ENCODE measurements at regions not wholly inside any gene's neighbourhood (a gene's known extent, or its start where the extent isn't known, plus 50 kb on each side); places are given as distances from the start of the nearest gene placed in this dataset.

GRCh38 chr5:74248576-74248975, 392.0 kb downstream of the ENC1 start:
- no peak for DNase-seq (ENCODE audit: low read depth)
- no peak for TF ChIP-seq CTCF (IDR thresholded peaks at IDR 0.05; ENCODE audit: low read length, missing control alignments)
- no peak overlapping the region for H3K4me3 ChIP-seq (replicated peaks; ENCODE audit: low read depth, low read length)

DNA sequence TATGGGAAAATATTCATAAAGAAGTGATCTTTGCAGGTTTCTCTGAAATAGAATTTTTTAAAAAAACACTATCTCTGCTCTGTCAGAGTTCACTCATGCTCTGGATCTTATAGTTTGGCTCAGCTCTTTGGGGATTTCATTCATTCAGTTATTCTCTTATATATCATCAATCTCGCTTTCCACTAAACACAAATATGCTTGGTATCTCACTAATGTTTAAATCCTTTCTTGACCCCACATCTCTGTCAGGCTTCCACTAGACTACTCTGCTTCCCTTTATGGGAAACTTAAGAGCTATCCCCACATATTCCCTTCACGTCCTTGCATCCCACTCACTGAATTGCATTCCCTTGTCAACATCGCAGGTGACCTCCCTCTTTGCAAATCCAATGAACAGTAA, 396.1 kb downstream of the ENC1 start:
- no peak for DNase-seq (ENCODE audit: low read depth)
- H3K4me3 ChIP-seq (replicated peaks; ENCODE audit: low read depth, low read length) = no peak overlapping the region
- TF ChIP-seq CTCF (IDR thresholded peaks at IDR 0.05; ENCODE audit: low read length, missing control alignments) = no peak

DNA sequence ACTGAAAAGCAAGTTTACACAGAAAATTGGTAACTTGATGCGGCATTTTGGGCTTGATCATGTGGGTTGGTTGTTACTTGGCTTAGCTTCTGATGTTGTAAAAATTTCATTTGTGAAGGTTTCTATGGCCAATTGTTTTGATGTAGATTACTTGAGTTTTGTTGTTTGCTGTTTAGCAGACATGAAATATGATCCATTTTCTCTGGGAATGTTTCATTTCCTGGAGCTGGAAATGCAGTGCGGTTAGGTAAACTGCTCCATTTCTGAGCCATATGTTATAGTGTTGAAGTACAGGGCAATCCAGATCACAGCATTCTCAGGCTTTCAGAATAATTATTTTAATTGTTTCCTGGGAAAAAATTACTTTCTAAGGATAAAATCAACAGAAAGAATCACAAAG, 396.9 kb downstream of the ENC1 start:
- no peak for TF ChIP-seq CTCF (IDR thresholded peaks at IDR 0.05; ENCODE audit: low read length, missing control alignments)
- H3K4me3 ChIP-seq (replicated peaks; ENCODE audit: low read depth, low read length) = no peak overlapping the region
- peak; percentile 48 for DNase-seq (ENCODE audit: low read depth)

DNA sequence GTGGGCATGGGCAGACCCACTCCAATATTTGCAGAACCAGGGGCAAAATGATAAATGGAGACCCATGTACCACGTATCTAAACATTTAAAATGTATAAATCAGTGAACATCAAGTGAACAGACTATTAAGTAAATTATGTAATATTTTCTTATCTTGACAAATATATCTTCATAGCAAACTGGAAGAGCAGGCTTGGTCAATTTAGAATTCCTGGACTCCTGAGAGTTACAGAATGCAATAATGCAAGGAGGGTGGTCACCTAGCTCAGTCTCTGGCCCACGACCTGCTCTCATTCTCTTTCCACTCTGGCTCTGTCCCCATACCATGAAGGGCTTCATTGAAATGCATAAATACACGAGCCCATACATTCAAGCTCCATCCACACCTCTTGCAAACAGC, 398.0 kb downstream of the ENC1 start:
- no peak for TF ChIP-seq CTCF (IDR thresholded peaks at IDR 0.05; ENCODE audit: low read length, missing control alignments)
- H3K4me3 ChIP-seq (replicated peaks; ENCODE audit: low read depth, low read length) = no peak overlapping the region
- DNase-seq (ENCODE audit: low read depth) = no peak

DNA sequence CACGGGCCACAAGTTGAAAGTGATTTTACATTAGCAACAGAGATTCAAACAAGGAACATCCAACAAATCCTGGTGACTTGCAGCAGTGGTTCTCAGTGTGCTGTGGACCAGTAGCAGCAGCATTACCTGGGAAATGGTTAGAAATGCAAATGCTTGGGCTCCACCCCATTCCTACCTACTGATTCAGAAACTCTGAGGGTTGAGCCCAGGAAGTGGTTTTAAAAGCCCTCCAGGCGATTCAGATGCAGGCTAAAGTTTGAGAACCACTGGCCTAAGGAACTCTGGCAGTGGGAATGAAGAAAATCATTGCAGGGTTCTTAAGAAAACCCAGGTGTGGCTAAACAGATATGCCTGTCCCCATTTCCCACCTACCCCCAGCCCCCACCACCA, 398.8 kb downstream of the ENC1 start:
- DNase-seq (ENCODE audit: low read depth) = no peak
- no peak for TF ChIP-seq CTCF (IDR thresholded peaks at IDR 0.05; ENCODE audit: low read length, missing control alignments)
- no peak overlapping the region for H3K4me3 ChIP-seq (replicated peaks; ENCODE audit: low read depth, low read length)

- TF ChIP-seq CTCF (IDR thresholded peaks at IDR 0.05; ENCODE audit: low read length, missing control alignments) = no peak
- no peak for DNase-seq (ENCODE audit: low read depth)
- H3K4me3 ChIP-seq (replicated peaks; ENCODE audit: low read depth, low read length) = no peak overlapping the region
These were observed 399.5 kb downstream of the ENC1 start for GRCh38 chr5:74240783-74241750.

DNA sequence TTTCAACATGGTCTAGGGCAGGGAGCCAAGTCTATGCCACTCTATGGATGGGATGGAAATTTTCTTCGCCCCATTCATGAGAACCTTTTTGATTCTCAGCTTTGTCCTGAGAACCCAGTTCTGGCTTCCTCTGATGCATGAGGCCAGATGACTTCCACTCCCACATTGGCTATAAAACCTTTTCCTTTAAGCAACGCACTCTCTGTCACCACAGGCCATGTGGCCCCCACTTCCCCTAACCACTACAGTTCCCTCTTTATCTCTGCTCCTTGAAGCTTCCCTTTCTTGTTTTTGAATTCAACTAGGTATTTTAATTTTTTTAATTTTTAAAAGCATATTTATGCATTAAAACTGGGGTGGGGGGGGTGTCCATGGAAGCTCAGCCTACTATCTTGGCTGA, 401.3 kb downstream of the ENC1 start:
- no peak for DNase-seq (ENCODE audit: low read depth)
- no peak overlapping the region for H3K4me3 ChIP-seq (replicated peaks; ENCODE audit: low read depth, low read length)
- TF ChIP-seq CTCF (IDR thresholded peaks at IDR 0.05; ENCODE audit: low read length, missing control alignments) = no peak
